A204.1 (cell line): ENCODE measurements at regions not wholly inside any gene's neighbourhood (a gene's known extent, or its start where the extent isn't known, plus 50 kb on each side); places are given as distances from the start of the nearest gene placed in this dataset.
"Not testable (repeated sequence)": the region's sequence is repeated elsewhere in the genome, so short reads cannot be mapped to it uniquely, and the experiment has no call there.

Experiments
- FAIRE-seq: peaks from 2 replicates; lab custom pipeline; 2012; peaks lifted over from hg19 to GRCh38; lab: Jason Lieb, UNC

GRCh38 chr9:25453875-25454274 is 224.4 kb downstream of the TUSC1 start:
- FAIRE-seq: no peak

- FAIRE-seq: no peak
Measured at GRCh38 chr9:25449503-25449902, 228.7 kb downstream of the TUSC1 start.

GRCh38 chr9:25445721-25446120 is 232.5 kb downstream of the TUSC1 start:
- FAIRE-seq: not testable (repeated sequence)

GRCh38 chr9:25442526-25442925 is 235.7 kb downstream of the TUSC1 start:
- FAIRE-seq: no peak

- no peak for FAIRE-seq
Measured at GRCh38 chr9:25427898-25428297, 250.3 kb downstream of the TUSC1 start.

GRCh38 chr9:25427290-25427689 is 251.0 kb downstream of the TUSC1 start:
- FAIRE-seq: no peak

GRCh38 chr9:25421560-25421959 is 256.7 kb downstream of the TUSC1 start:
- FAIRE-seq: no peak

GRCh38 chr9:25418974-25419373 is 259.3 kb downstream of the TUSC1 start:
- no peak for FAIRE-seq

GRCh38 chr9:25415718-25416117 is 262.5 kb downstream of the TUSC1 start:
- no peak for FAIRE-seq

- no peak for FAIRE-seq
Measured at GRCh38 chr9:25412646-25413045, 265.6 kb downstream of the TUSC1 start.

- FAIRE-seq: no peak
Measured at GRCh38 chr9:25397746-25398145, 280.5 kb downstream of the TUSC1 start.

- FAIRE-seq: no peak
Measured at GRCh38 chr9:25396828-25397227, 281.4 kb downstream of the TUSC1 start.

GRCh38 chr9:25381141-25381540 is 297.1 kb downstream of the TUSC1 start:
- no peak for FAIRE-seq

- FAIRE-seq: no peak
Measured at GRCh38 chr9:25377039-25377438, 301.2 kb downstream of the TUSC1 start.

- FAIRE-seq: no peak
Measured at GRCh38 chr9:25374281-25374680, 304.0 kb downstream of the TUSC1 start.

- FAIRE-seq: no peak
Measured at GRCh38 chr9:25366906-25367305, 311.3 kb downstream of the TUSC1 start.

- FAIRE-seq: no peak
Measured at GRCh38 chr9:25353783-25354182, 324.5 kb downstream of the TUSC1 start.

GRCh38 chr9:25350011-25350410 is 328.2 kb downstream of the TUSC1 start:
- peak; percentile 3 for FAIRE-seq

GRCh38 chr9:25322142-25322541 is 356.1 kb downstream of the TUSC1 start:
- FAIRE-seq: no peak

GRCh38 chr9:25310961-25311360 is 367.3 kb downstream of the TUSC1 start:
- FAIRE-seq: no peak

- FAIRE-seq: no peak
Measured at GRCh38 chr9:25308549-25308948, 369.7 kb downstream of the TUSC1 start.

GRCh38 chr9:25302601-25303000 is 375.6 kb downstream of the TUSC1 start:
- no peak for FAIRE-seq

- FAIRE-seq: not testable (repeated sequence)
Measured at GRCh38 chr9:25288195-25288594, 390.0 kb downstream of the TUSC1 start.

- FAIRE-seq: no peak
Measured at GRCh38 chr9:25284365-25284764, 393.9 kb downstream of the TUSC1 start.

GRCh38 chr9:25282946-25283345 is 395.3 kb downstream of the TUSC1 start:
- FAIRE-seq: no peak
